PC-3 (cell line): ENCODE measurements at regions not wholly inside any gene's neighbourhood (a gene's known extent, or its start where the extent isn't known, plus 50 kb on each side); places are given as distances from the start of the nearest gene placed in this dataset.

Experiments used
- ATAC-seq: fragments of 200-7000 bp; cut with Tn5 transposase; 2 replicates; pipeline ENCODE4 v1.9.1; 2020; ENCODE audit warnings: mild to moderate bottlenecking, moderate library complexity
- BruUV-seq: library from RNA; stranded (reverse); fragments of 400-500 nt; replicated peaks from 2 replicates; lab custom pipeline; 2021; lab: Mats Ljungman, UMichigan
- CTCF ChIA-PET: fragments of 300-600 bp; sonication (Branson Sonifier 250); formaldehyde crosslinking; loops from one replicate; lab custom pipeline; 2022; ENCODE audit warnings: antibody characterized with exemption; lab: Charles Lee
- POLR2A ChIA-PET: fragments of 300-600 bp; sonication (Branson Sonifier 250); formaldehyde crosslinking; loops from one replicate; lab custom pipeline; 2022; ENCODE audit warnings: antibody characterized with exemption; ENCODE audit not compliant: unreplicated experiment; lab: Charles Lee
- DNase-seq: peaks from one replicate; pipeline ENCODE4 v3.0.0-alpha.2; 2015
- H2AFZ ChIP-seq: fragments of 300-600 bp; sonication (generic); 2 replicates; pipeline ENCODE4 v1.6.0; 2016; ENCODE audit warnings: antibody characterized with exemption, low read length
- H3F3A ChIP-seq: fragments of 300-600 bp; sonication (generic); one replicate; pipeline ENCODE4 v1.6.0; 2017; ENCODE audit warnings: antibody characterized with exemption, low read length, control low read depth, mild to moderate bottlenecking; ENCODE audit not compliant: unreplicated experiment
- H3K27ac ChIP-seq: fragments of 300-600 bp; sonication (generic); 2 replicates; pipeline ENCODE4 v1.5.1; 2016; ENCODE audit warnings: mild to moderate bottlenecking, low read length
- H3K27me3 ChIP-seq: fragments of 300-600 bp; sonication (generic); 2 replicates; pipeline ENCODE4 v1.6.1; 2016; ENCODE audit warnings: low read length, mixed read lengths
- H3K36me3 ChIP-seq: fragments of 300-600 bp; sonication (generic); 2 replicates; pipeline ENCODE4 v1.6.1; 2016; ENCODE audit warnings: low read depth, mixed run types, low read length, mixed read lengths
- H3K4me1 ChIP-seq: fragments of 300-600 bp; sonication (generic); 2 replicates; pipeline ENCODE4 v1.5.1; 2016; ENCODE audit warnings: low read length; ENCODE audit not compliant: insufficient read depth
- H3K4me2 ChIP-seq: fragments of 300-600 bp; sonication (generic); 2 replicates; pipeline ENCODE4 v1.6.0; 2016; ENCODE audit warnings: low read length
- H3K4me3 ChIP-seq: fragments of 300-600 bp; sonication (generic); 2 replicates; pipeline ENCODE4 v1.5.1; 2016; ENCODE audit warnings: mild to moderate bottlenecking, low read length, mixed read lengths
- H3K79me2 ChIP-seq: fragments of 300-600 bp; sonication (generic); 2 replicates; pipeline ENCODE4 v1.6.1; 2017; ENCODE audit warnings: low read length, mixed read lengths
- H3K9ac ChIP-seq: fragments of 300-600 bp; sonication (generic); 2 replicates; pipeline ENCODE4 v1.6.0; 2016; ENCODE audit warnings: mild to moderate bottlenecking, low read length
- H3K9me2 ChIP-seq: fragments of 300-600 bp; sonication (generic); replicated peaks from 2 replicates; pipeline ENCODE4 v1.6.1; 2016; ENCODE audit warnings: mixed run types, low read length, mixed read lengths
- H3K9me3 ChIP-seq: fragments of 300-600 bp; sonication (generic); 2 replicates; pipeline ENCODE4 v1.6.1; 2016; ENCODE audit warnings: low read length, mixed read lengths
- H4K20me1 ChIP-seq: fragments of 300-600 bp; sonication (generic); 2 replicates; pipeline ENCODE4 v1.6.1; 2016; ENCODE audit warnings: low read length, mixed read lengths
- CTCF ChIP-seq: fragments of 300-600 bp; sonication (generic); conservative IDR thresholded peaks from 2 replicates; pipeline ENCODE4 v1.5.1; 2017; ENCODE audit warnings: antibody characterized with exemption, low read depth, mild to moderate bottlenecking, low read length
- EZH2 ChIP-seq: fragments of 300-600 bp; sonication (generic); IDR thresholded peaks from one replicate; pipeline ENCODE4 v1.6.1; 2017; ENCODE audit warnings: antibody characterized with exemption, mild to moderate bottlenecking, low read length; ENCODE audit not compliant: unreplicated experiment
- EZH2phosphoT487 ChIP-seq: fragments of 300-600 bp; sonication (generic); IDR thresholded peaks from 2 replicates; pipeline ENCODE4 v1.6.1; 2018; ENCODE audit warnings: mild to moderate bottlenecking, antibody characterized with exemption, low read length, borderline replicate concordance
- intact Hi-C: fragments of 100-400 bp; cut with micrococcal nuclease; formaldehyde crosslinking; loops from 2 replicates; pipeline ENCODE4 v1.9.0; 2023

DNA sequence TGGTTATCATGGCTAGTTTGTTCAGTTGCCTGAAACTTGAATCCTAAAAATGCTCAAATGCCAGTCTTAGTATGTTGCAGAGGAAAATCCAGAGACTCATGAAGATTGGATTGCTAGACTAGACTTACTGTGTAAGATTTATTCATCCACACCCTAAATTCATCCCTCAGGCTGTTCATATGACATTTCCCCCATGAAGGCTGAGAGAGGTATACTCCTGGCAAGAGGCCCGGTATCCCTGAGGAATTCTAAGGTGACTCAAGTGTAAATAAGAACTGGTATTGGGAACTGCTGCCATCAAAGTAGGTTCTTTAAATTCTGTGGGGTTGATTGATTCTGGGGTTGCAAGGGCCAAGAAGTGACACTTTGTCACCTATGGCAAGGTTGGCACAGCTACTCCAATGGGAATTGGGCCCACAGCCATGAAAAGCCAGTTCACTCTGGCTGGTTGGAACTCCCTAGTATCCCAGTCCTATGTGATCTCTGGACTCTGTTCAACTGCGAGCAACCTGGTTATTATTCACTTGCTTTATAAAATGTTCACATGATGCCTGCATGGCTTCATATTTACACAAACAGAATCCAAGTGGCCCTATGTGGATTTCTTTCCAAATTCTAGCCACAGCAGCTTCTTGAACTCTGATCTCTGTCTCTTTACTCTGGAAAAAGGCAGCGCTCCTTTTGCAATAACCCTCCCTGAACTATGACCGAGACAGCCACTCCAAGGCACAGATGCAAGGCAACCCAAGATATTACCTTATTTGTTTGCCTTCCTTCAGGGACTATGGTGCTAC lies 429.1 kb downstream of the CBLN2 start:
- ChIA-PET CTCF (no interaction called here), POLR2A (no interaction called here)
- Histone ChIP-seq H3K27me3 (no peaks in the 10 kb centered on the region), H3K4me1 (peaks cover 10% of the 10 kb centered on the region), H3K4me3 (no peak overlapping the region), H3K79me2 (no peaks in the 10 kb centered on the region), H3K9me2 (no peaks in the 10 kb centered on the region), H2AFZ (no peak overlapping the region), H3K27ac (no peak overlapping the region), H3F3A (no peaks in the 10 kb centered on the region), H4K20me1 (no peaks in the 10 kb centered on the region), H3K9ac (no peak overlapping the region), H3K9me3 (no peaks in the 10 kb centered on the region), H3K4me2 (no peak overlapping the region), H3K36me3 (no peaks in the 10 kb centered on the region)
- DNase-seq (peak; percentile 76), ATAC-seq (peak; percentile 90)
- no peak for TF ChIP-seq EZH2phosphoT487
- TF ChIP-seq EZH2: no peak
- no peak for TF ChIP-seq CTCF
- BruUV-seq: no TSS peak
- intact Hi-C loops: no loop called here

DNA sequence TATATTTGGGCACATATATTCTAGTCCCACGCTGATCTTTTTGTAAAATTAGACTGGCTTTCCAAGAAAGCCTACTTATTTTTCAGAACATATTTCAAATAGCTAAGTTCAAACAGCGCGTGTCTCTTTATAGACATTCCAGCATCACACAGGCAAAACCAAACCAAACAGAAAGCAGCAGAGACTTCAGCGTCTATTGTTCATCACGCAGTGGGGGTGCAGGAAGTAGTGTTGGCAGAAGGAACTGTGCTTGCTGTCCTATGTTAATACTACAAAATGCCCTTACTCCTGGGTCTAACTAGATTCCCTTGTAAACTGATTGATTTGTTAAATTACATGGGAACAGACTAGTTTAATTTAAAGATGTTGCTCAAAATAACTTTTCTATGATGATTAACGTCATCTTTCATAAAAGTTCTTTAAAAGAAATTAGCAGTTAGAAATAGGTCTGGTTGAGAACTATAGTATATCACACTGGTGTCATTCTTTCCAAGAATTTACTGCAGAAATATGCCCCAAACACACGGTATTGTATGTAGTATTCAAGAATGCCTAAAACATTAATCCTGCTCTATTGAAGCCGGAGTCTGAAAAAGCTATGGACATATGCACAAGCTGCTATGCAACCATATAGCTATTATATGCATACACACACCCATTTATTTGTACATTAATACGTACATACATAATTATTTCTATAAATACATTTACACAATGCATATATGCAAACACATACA lies 436.3 kb downstream of the CBLN2 start:
- Histone ChIP-seq H3K79me2 (no peaks in the 10 kb centered on the region), H3K27ac (no peak overlapping the region), H3K9ac (no peak overlapping the region), H3K27me3 (no peaks in the 10 kb centered on the region), H3F3A (no peaks in the 10 kb centered on the region), H3K4me3 (no peak overlapping the region), H3K4me2 (peak overlapping the region; percentile 21; the same call in 1 of the 2 replicates), H3K36me3 (no peaks in the 10 kb centered on the region), H2AFZ (no peak overlapping the region), H4K20me1 (no peaks in the 10 kb centered on the region), H3K9me2 (no peaks in the 10 kb centered on the region), H3K9me3 (no peaks in the 10 kb centered on the region), H3K4me1 (peaks cover 4% of the 10 kb centered on the region; the same call in 1 of the 2 replicates)
- DNase-seq (peak; percentile 64), ATAC-seq (peak; percentile 94)
- intact Hi-C loops: loop anchor here (5.0 to 10.0 kb wide), 3 partner anchors 127 to 573 kb away; no protein-coding TSS in a partner anchor
- ChIA-PET CTCF (no interaction called here), POLR2A (interaction anchor here (0.6 kb wide), 1 partner anchor 138 kb away, joined by 3 read pairs; no protein-coding TSS in a partner anchor)
- TF ChIP-seq EZH2: no peak
- no peak for TF ChIP-seq EZH2phosphoT487
- no peak for TF ChIP-seq CTCF
- BruUV-seq: no TSS peak
